C4-2B (cell line): ENCODE measurements at regions not wholly inside any gene's neighbourhood (a gene's known extent, or its start where the extent isn't known, plus 50 kb on each side); places are given as distances from the start of the nearest gene placed in this dataset.

ENCODE experiments used
- CTCF ChIP-seq: fragments of 450-650 bp; conservative IDR thresholded peaks from 2 replicates; pipeline ENCODE4 v1.5.1; 2017; ENCODE audit warnings: mild to moderate bottlenecking
- ZFX ChIP-seq: fragments of 450-650 bp; IDR thresholded peaks from 2 replicates; pipeline ENCODE4 v1.6.1; 2017

DNA sequence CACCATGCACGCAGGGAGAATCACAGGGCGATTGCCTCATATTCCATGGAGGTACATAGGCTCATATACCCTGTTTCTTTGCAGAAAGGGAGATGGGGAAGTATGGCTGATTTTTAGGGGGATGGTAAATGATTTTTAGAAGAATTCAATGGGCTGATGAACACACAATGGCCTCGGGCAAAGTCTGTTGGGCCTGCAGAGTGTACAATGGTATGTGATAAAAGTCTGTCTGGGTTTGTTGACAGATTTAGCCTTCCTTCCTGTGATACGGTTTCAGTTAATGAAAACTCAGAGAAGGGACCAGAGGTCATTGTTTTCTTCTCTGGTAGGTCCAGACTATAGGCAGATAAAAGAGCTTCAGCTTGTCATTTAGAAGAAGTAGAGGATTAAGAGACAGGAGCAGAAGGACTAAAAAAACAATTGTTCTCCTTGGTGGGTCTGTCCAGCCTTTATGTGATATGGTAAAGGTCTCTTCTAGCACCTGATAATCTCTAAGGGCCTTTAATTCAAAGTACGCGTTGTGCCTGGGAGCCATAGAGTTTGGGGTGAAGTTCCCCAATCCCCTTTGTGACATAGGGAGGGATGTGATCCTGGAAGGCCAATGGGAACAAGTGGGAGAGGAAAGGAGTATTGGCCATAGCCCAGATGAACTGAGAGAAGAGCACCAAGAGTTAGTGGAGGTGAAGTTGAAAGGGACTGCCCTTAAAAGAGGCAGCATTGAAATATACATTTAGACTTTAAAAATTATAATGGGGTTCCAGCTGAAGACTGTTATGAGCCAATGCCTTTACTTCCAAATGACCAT lies 107.5 kb upstream of the SERPINE2 start:
- TF ChIP-seq ZFX (no peak), CTCF (no peak)
